H1 (cell line): ENCODE measurements at regions not wholly inside any gene's neighbourhood (a gene's known extent, or its start where the extent isn't known, plus 50 kb on each side); places are given as distances from the start of the nearest gene placed in this dataset.

Experiments used
- CTCF ChIA-PET: fragments of 300-600 bp; sonication (Branson Sonifier 250); formaldehyde crosslinking; loops from one replicate; lab custom pipeline; 2021; ENCODE audit not compliant: partially characterized antibody; lab: Charles Lee
- POLR2A ChIA-PET: fragments of 300-600 bp; sonication (Branson Sonifier 250); formaldehyde crosslinking; loops from one replicate; lab custom pipeline; 2021; ENCODE audit warnings: inconsistent platforms; ENCODE audit not compliant: partially characterized antibody; lab: Charles Lee
- DNase-seq, 2 experiments: peaks; one replicate each; pipeline versions ENCODE4 v3.0.0 to v3.0.0-alpha.2; 2010 to 2022; ENCODE audit warnings: low spot score in 2 of 2, low read depth in 1 of 2, mixed read lengths in 1 of 2
- FAIRE-seq: peaks from 2 replicates; lab custom pipeline; 2011; peaks lifted over from hg19 to GRCh38; lab: Jason Lieb, UNC
- H2AFZ ChIP-seq: 2 replicates; pipeline ENCODE4 v1.8.1; 2012; ENCODE audit warnings: low read length, inconsistent platforms
- H2AK5ac ChIP-seq: 2 replicates; pipeline ENCODE4 v1.6.1; 2013; ENCODE audit warnings: low read depth, low read length
- H2BK120ac ChIP-seq: replicated peaks from 2 replicates; pipeline ENCODE3; 2013; ENCODE audit warnings: low read depth, low read length, inconsistent platforms
- H2BK12ac ChIP-seq: 2 replicates; pipeline ENCODE4 v1.6.1; 2013; ENCODE audit warnings: low read depth, low read length
- H2BK15ac ChIP-seq: 2 replicates; pipeline ENCODE4 v1.6.1; 2013; ENCODE audit warnings: low read length
- H2BK20ac ChIP-seq: 2 replicates; pipeline ENCODE4 v1.6.1; 2013; ENCODE audit warnings: low read length
- H2BK5ac ChIP-seq: 2 replicates; pipeline ENCODE4 v1.6.1; 2013; ENCODE audit warnings: low read depth, low read length
- H3K14ac ChIP-seq: 2 replicates; pipeline ENCODE4 v1.6.1; 2013; ENCODE audit warnings: inconsistent platforms; ENCODE audit not compliant: insufficient read length
- H3K18ac ChIP-seq: 2 replicates; pipeline ENCODE4 v1.6.1; 2013; ENCODE audit warnings: low read length; ENCODE audit errors: extremely low read depth
- H3K23ac ChIP-seq: 2 replicates; pipeline ENCODE4 v1.6.1; 2013; ENCODE audit warnings: inconsistent platforms; ENCODE audit not compliant: insufficient read length
- H3K23me2 ChIP-seq: 2 replicates; pipeline ENCODE4 v1.6.1; 2013; ENCODE audit warnings: low read depth, low read length
- H3K27ac ChIP-seq: 2 replicates; pipeline ENCODE4 v1.6.1; 2011; ENCODE audit warnings: low read depth, low read length, inconsistent platforms
- H3K27me3 ChIP-seq, 4 experiments: replicated peaks in 1 of 4; 1 replicate in 1 of 4; 2 replicates in 3 of 4; pipeline versions ENCODE4 v1.6.1 to v1.8.1; 2011 to 2013; ENCODE audit warnings: low read length in 3 of 4, mild to moderate bottlenecking in 3 of 4, inconsistent platforms in 2 of 4, mixed read lengths in 2 of 4, moderate library complexity in 1 of 4; ENCODE audit not compliant: control insufficient read depth in 3 of 4, insufficient read depth in 3 of 4; ENCODE audit errors: extremely low read depth in 1 of 4
- H3K36me3 ChIP-seq, 4 experiments: 2 replicates each; pipeline versions ENCODE4 v1.6.1 to v1.8.1; 2011 to 2013; ENCODE audit warnings: mild to moderate bottlenecking in 4 of 4, low read length in 3 of 4, moderate library complexity in 2 of 4, control low read depth in 1 of 4, inconsistent platforms in 1 of 4; ENCODE audit not compliant: insufficient read depth in 4 of 4, control insufficient read depth in 2 of 4
- H3K4ac ChIP-seq: replicated peaks from 2 replicates; pipeline ENCODE3; 2013; ENCODE audit warnings: low read length, low read depth, mixed read lengths, inconsistent platforms; ENCODE audit not compliant: insufficient read length
- H3K4me1 ChIP-seq, 4 experiments: replicated peaks in 1 of 4; 1 replicate in 1 of 4; 2 replicates in 3 of 4; pipeline versions ENCODE4 v1.6.1 to v1.8.1; 2011 to 2013; ENCODE audit warnings: low read length in 3 of 4, inconsistent platforms in 2 of 4, mixed read lengths in 1 of 4; ENCODE audit not compliant: insufficient read depth in 4 of 4, control insufficient read depth in 3 of 4
- H3K4me2 ChIP-seq, 2 experiments: 2 replicates each; pipeline versions ENCODE4 v1.6.1 to v1.8.1; 2011 to 2013; ENCODE audit warnings: low read depth in 2 of 2, low read length in 2 of 2, control low read depth in 1 of 2, inconsistent platforms in 1 of 2, mild to moderate bottlenecking in 1 of 2; ENCODE audit not compliant: insufficient read depth in 1 of 2
- H3K4me3 ChIP-seq, 4 experiments: fragments of 200-600, 300-600 bp in 1 of 4; sonication (generic), shearing (Covaris generic), sonication (Bioruptor Twin) in 1 of 4; 2 replicates each; pipeline versions ENCODE4 v1.5.1 to v1.8.1; 2011 to 2016; ENCODE audit warnings: low read length in 4 of 4, low read depth in 3 of 4, control low read depth in 2 of 4, inconsistent platforms in 2 of 4, mild to moderate bottlenecking in 2 of 4, mixed read lengths in 1 of 4, moderate library complexity in 1 of 4; ENCODE audit not compliant: insufficient read depth in 2 of 4; ENCODE audit errors: extremely low read depth in 1 of 4
- H3K56ac ChIP-seq: replicated peaks from 2 replicates; pipeline ENCODE3; 2013; ENCODE audit warnings: low read depth, mild to moderate bottlenecking, mixed read lengths, low read length, inconsistent platforms; ENCODE audit not compliant: insufficient read length
- H3K79me1 ChIP-seq: 2 replicates; pipeline ENCODE4 v1.6.1; 2013; ENCODE audit warnings: low read depth, low read length, control low read depth
- H3K79me2 ChIP-seq, 2 experiments: 2 replicates each; pipeline versions ENCODE4 v1.6.1 to v1.8.1; 2012 to 2013; ENCODE audit warnings: low read length in 2 of 2, mild to moderate bottlenecking in 2 of 2, inconsistent platforms in 1 of 2; ENCODE audit not compliant: insufficient read depth in 2 of 2, control insufficient read depth in 1 of 2
- H3K9ac ChIP-seq, 4 experiments: replicated peaks in 1 of 4; 1 replicate in 1 of 4; 2 replicates in 3 of 4; pipeline versions ENCODE4 v1.6.1 to v1.8.1; 2011 to 2013; ENCODE audit warnings: low read depth in 3 of 4, low read length in 3 of 4, control low read depth in 2 of 4, mild to moderate bottlenecking in 2 of 4, moderate library complexity in 2 of 4, inconsistent platforms in 1 of 4; ENCODE audit errors: extremely low read depth in 1 of 4
- H3K9me3 ChIP-seq, 2 experiments: 2 replicates each; pipeline versions ENCODE4 v1.6.1 to v1.8.1; 2012 to 2013; ENCODE audit warnings: mild to moderate bottlenecking in 2 of 2, moderate library complexity in 2 of 2, control low read depth in 1 of 2, inconsistent platforms in 1 of 2, low read depth in 1 of 2, low read length in 1 of 2, mixed read lengths in 1 of 2; ENCODE audit not compliant: insufficient read depth in 2 of 2
- H4K20me1 ChIP-seq, 2 experiments: replicated peaks in 1 of 2; 2 replicates each; pipeline versions ENCODE3 to v1.8.1; 2011 to 2013; ENCODE audit warnings: inconsistent platforms in 2 of 2, low read length in 2 of 2, mild to moderate bottlenecking in 1 of 2; ENCODE audit not compliant: insufficient read depth in 2 of 2, control insufficient read depth in 1 of 2
- H4K5ac ChIP-seq: 2 replicates; pipeline ENCODE4 v1.6.1; 2013; ENCODE audit warnings: low read length, low read depth, mixed read lengths, inconsistent platforms; ENCODE audit not compliant: insufficient read length
- H4K8ac ChIP-seq: 2 replicates; pipeline ENCODE4 v1.8.0; 2013; ENCODE audit warnings: mild to moderate bottlenecking, moderate library complexity, low read length, inconsistent platforms; ENCODE audit not compliant: insufficient read depth; ENCODE audit errors: extremely low read depth
- H4K91ac ChIP-seq: replicated peaks from 2 replicates; pipeline ENCODE3; 2013; ENCODE audit warnings: low read length, mixed read lengths, inconsistent platforms; ENCODE audit not compliant: insufficient read length
- CBX8 ChIP-seq: fragments of 300-800, 300-1000 bp; sonication (generic); IDR thresholded peaks from 2 replicates; pipeline ENCODE4 v1.7.1; 2016; ENCODE audit warnings: low read depth, low read length, borderline replicate concordance
- EZH2 ChIP-seq: fragments of 200-600 bp; sonication (generic); IDR thresholded peaks from 2 replicates; pipeline ENCODE4 v1.7.1; 2012; ENCODE audit warnings: low read depth, mild to moderate bottlenecking, moderate library complexity, low read length, inconsistent platforms; ENCODE audit not compliant: severe bottlenecking
- JUN ChIP-seq: IDR thresholded peaks from 2 replicates; pipeline ENCODE4 v1.6.1; 2011; ENCODE audit warnings: low read depth, mild to moderate bottlenecking, improper control_type of control experiment, low read length
- POU5F1 ChIP-seq: IDR thresholded peaks from 2 replicates; pipeline ENCODE4 v1.6.1; 2011; ENCODE audit warnings: low read depth, mild to moderate bottlenecking, low read length, moderate library complexity
- RBBP5 ChIP-seq: IDR thresholded peaks from 2 replicates; pipeline ENCODE4 v1.7.1; 2012; ENCODE audit warnings: low read depth, mild to moderate bottlenecking, inconsistent platforms, low read length, moderate library complexity, borderline replicate concordance
- SIRT6 ChIP-seq: IDR thresholded peaks from one replicate; pipeline ENCODE4 v1.7.1; 2012; ENCODE audit warnings: low read length, inconsistent platforms
- SP1 ChIP-seq: IDR thresholded peaks from 2 replicates; pipeline ENCODE4 v1.6.1; 2011; ENCODE audit warnings: low read depth, low read length
- USF2 ChIP-seq: IDR thresholded peaks from 2 replicates; pipeline ENCODE4 v1.6.1; 2011; ENCODE audit warnings: low read length, improper control_type of control experiment
- WGBS, 2 experiments: shearing (Covaris generic) in 1 of 2; methylation state at CpG; one replicate each; pipeline versions ENCODE4 v1.1.6 to v1.1.7; 2013 to 2015; ENCODE audit warnings: low lambda C conversion rate in 2 of 2, mixed read lengths in 2 of 2, inconsistent platforms in 1 of 2, low coverage in 1 of 2, missing lambda C conversion rate in 1 of 2; ENCODE audit not compliant: insufficient replicate concordance in 2 of 2, insufficient coverage in 1 of 2, insufficient read length in 1 of 2; ENCODE audit errors: extremely low coverage in 1 of 2, missing lambda C conversion rate in 1 of 2; 5-methylcytosine and 5-hydroxymethylcytosine counted together
- TF ChIP-seq, protein P1 (sequence below): IDR thresholded peaks from 2 replicates; pipeline ENCODE4 v1.6.1; 2012; ENCODE audit warnings: inconsistent platforms

DNA sequence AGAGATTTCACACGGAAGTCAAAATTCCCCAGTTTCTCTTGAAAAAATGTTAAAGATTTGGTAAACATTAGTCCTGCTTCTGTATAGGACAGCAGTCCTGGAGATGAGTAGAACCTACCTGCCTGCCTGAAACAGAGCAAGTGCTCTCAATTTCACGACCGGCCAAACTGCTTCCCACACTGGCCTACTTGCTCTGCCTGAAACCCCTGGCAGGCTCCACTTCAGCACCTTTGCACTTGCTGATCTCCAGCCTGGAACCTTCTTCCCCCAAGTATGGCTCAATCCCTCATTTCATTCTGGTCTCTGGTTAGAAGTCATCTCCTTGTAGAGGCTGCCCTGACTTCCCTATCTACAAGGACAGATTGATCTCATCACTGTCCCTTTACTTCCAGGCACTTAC lies 271.4 kb downstream of the DLEU7 start:
- H2BK5ac ChIP-seq: no peak overlapping the region
- H3K56ac ChIP-seq: no peak overlapping the region
- POLR2A ChIA-PET: no interaction called here
- H4K5ac ChIP-seq: no peak overlapping the region
- H3K27me3 ChIP-seq: no peaks in the 10 kb centered on the region
- H2BK15ac ChIP-seq: no peak overlapping the region
- 82% methylated on average over 3 of the region's 3 CpGs; no CpG with 5 or more reads in 1 of the 2 experiments for WGBS, 2 experiments
- no peak overlapping the region for H2AK5ac ChIP-seq
- no peaks in the 10 kb centered on the region; a peak in 1 of 4 replicates for H3K79me2 ChIP-seq
- no peak overlapping the region for H4K8ac ChIP-seq
- H3K4me2 ChIP-seq: no peak overlapping the region
- H2AFZ ChIP-seq: no peak overlapping the region
- H3K9ac ChIP-seq: no peak overlapping the region
- no peak overlapping the region for H3K4ac ChIP-seq
- no peak overlapping the region for H3K27ac ChIP-seq
- CTCF ChIA-PET: no interaction called here
- H2BK20ac ChIP-seq: no peak overlapping the region
- no peak overlapping the region for H3K4me3 ChIP-seq
- no peaks in the 10 kb centered on the region for H3K79me1 ChIP-seq
- H3K4me1 ChIP-seq: no peaks in the 10 kb centered on the region
- FAIRE-seq (no peak), DNase-seq (no peak)
- H3K18ac ChIP-seq: no peak overlapping the region
- H3K14ac ChIP-seq: peak overlapping the region; percentile 87
- no peaks in the 10 kb centered on the region for H4K20me1 ChIP-seq
- H3K23me2 ChIP-seq: no peaks in the 10 kb centered on the region
- H3K36me3 ChIP-seq: no peaks in the 10 kb centered on the region
- H3K9me3 ChIP-seq: no peaks in the 10 kb centered on the region
- no peak overlapping the region for H2BK12ac ChIP-seq
- H4K91ac ChIP-seq: no peak overlapping the region
- H2BK120ac ChIP-seq: no peak overlapping the region
- no peak overlapping the region for H3K23ac ChIP-seq
- TF ChIP-seq CBX8 (no peak), POU5F1 (no peak), SIRT6 (no peak), RBBP5 (no peak), USF2 (no peak), SP1 (no peak), EZH2 (no peak), JUN (no peak)
- TF ChIP-seq, protein P1, sequence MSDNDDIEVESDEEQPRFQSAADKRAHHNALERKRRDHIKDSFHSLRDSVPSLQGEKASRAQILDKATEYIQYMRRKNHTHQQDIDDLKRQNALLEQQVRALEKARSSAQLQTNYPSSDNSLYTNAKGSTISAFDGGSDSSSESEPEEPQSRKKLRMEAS: no peak
